Stimulated activated CD4-positive, alpha-beta T cell treated with anti-CD3 and anti-CD28 coated beads, Interleukin-4, amount 100 ng/mL, for 48 hours (primary cell): ENCODE measurements at regions not wholly inside any gene's neighbourhood (a gene's known extent, or its start where the extent isn't known, plus 50 kb on each side); places are given as distances from the start of the nearest gene placed in this dataset.
A peak's percentile ranks its signal among the peaks of the same experiment; 100 is the strongest.
"Not testable (repeated sequence)": the region's sequence is repeated elsewhere in the genome, so short reads cannot be mapped to it uniquely, and the experiment has no call there.

Experiments
- DNase-seq, 2 donors: peaks; one replicate each; pipeline ENCODE4 v3.0.0-alpha.2; 2020; ENCODE audit warnings: low read depth in 2 of 2

DNA sequence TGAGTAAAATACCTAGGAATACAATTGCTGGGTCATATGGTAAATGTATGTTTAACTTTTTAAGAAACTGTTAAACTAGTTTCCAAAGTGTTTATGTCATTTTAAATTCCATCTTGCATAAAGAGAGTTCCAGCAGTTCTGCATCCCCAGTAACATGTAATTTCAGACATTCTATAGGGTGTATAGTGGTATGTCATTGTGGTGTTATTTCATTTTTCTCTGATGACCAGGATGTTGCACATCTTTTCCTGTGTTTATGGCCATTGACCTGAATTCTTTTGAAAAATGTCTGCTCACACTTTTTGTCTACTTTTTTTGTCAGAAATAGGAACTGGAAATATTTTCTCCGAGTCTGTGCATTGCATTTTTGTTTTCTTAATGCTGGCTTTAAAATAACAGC, 128.9 kb downstream of the TMEM200A start:
- DNase-seq, result no peak

DNA sequence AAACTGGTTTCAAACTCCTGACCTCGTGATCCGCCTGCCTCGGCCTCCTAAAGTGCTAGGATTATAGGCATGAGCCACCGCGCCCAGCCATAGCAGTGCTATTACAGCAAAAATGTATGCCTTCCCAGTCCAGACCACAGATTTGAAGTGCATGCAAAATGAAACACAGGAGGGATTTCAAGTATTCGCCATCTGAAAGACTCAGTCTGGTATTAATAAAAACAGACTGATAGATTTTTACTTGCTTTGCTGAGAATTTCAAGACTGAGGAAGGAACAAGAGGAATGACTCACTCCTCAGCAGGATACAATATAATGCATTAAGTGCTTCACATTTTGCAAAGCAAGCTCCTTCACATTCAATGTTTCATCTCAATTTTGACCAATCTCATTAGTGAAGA, 134.9 kb downstream of the TMEM200A start:
- no peak for DNase-seq

DNA sequence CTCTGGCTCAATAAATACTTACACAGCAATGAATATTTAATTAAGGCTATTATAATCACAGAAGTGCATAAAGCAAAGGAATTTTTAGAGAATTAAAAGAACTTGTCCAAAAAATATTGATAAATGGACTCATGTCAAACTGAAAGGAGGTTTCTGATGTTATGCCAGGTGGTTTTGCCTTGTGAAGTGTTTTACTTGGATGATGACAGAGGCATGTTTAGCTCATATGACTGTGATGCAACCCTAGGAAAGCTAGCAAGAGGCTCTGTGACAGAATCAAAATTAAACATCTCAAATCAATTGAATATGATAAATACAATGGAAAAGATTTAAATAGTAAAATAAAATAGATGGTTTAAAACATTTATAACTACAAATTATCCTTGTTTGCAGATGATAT, 137.3 kb downstream of the TMEM200A start:
- no peak for DNase-seq

DNA sequence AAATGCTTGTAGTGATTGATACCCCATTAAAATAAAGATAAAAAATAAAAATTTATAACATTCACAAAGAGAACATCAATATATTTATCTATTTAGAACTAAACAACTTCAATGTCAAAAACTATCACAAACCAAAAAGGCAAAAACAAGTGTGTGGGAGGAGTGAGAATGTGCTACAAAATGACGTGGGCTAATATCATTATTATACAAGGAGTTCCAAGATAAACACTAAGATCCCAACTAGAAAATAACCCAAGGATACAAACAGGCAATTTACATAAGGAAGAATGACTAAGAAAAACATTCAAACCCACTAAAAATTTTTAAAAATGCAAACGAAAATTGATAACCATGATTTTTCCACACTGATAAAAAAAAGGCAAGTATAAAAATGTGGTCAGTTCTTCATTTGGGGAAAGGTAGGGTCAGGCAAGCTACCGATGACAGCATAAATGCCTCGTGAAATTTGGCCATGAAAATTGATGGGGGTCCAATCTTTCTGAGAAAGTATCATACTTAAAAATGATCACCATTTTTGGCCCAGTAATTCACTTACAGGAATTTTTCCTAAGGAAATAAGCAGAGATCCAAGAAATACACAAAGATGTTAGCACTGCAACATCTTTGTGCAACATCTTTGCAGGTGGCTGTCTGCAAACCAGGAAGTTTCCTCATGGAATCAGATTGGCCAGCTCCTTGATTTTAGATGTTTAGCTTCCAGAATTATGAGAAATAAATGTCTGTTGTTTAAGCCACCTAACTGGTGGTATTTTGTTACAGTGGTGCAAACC, 140.2 kb downstream of the TMEM200A start:
- DNase-seq, result no peak

DNA sequence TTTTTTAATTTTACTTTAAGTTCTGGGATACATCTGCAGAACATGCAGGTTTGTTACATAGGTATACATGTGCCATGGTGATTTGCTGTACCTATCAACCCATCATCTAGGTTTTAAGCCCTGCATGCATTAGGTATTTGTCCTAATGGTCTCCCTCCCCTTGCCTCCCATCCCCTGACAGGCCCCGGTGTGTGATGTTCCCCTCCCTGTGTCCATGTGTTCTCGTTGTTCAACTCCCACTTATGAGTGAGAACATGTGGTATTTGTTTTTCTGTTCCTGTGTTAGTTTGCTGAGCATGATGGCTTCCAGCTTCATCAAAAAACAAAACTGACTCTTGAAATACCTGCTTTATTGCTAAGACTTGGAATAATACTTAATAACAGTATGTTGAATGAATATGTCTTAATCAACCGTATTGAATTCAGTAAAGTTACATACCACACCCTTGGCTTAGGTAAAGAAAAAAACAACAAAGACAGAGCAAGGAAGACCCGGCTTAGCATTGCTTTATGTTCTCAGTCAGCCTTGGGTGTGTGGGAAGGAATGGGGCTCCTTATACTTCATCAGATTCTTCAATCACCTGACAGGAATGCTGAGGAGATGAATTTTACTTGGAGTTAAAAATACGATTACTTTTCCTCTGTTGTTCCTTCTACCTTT, 141.3 kb downstream of the TMEM200A start:
- DNase-seq, result not testable (repeated sequence)

DNA sequence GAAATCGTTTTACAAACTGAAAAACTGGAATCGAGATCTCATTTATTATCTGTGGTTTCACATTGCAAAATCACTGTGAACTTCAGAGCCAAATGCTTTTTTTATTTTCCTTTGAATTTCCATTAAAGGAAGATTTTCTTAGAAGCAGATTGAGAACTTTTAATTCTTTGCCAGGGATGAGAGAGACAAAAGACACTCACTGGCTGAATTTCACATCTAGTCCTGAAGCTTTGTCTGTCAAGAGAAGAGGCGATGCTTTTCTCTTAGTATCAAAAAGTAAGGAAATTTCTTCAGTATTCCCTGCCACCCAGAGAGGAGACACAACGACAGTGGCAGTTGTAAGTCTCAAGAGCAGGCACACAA, 141.8 kb downstream of the TMEM200A start:
- DNase-seq, result no peak

DNA sequence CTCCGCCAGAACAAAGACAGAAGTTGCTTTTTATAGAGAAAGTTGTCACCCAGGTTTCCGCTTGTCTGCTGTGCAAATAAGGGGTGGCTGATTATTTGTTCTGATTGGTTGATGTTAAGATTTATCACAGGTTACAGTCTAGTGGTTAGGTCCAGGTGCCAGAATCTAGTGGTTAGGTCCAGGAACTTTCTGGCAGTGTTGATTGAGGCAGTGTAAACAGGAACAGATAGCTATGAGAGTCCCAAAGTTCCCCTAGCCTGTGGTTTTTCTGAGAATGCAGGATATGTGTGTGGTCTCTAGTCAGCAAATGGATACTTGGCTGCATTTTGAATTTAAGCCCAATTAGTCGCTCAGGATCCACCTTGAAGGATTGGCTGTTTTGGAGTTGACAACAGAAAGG, 148.0 kb downstream of the TMEM200A start:
- peak in 1 of 2 donors; percentile 26 for DNase-seq

DNA sequence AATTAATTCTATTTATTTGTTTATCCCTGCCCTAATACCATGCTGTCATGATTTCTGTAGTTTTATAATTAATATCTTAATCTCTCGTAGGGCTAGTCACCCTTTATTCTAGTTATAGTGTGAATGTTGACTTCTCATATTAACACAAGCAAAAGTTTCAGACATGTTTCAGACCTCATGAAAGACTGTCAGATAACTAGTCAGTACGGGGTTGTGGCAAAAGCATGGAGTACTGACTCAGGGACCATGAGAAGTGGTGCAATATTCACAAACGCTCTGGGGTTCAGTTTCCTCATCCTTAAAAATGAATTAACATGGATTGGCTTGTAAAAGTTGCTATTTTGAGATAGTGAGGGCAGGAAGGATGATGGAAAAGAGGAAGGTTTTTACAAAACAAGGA, 148.9 kb downstream of the TMEM200A start:
- DNase-seq, result no peak

DNA sequence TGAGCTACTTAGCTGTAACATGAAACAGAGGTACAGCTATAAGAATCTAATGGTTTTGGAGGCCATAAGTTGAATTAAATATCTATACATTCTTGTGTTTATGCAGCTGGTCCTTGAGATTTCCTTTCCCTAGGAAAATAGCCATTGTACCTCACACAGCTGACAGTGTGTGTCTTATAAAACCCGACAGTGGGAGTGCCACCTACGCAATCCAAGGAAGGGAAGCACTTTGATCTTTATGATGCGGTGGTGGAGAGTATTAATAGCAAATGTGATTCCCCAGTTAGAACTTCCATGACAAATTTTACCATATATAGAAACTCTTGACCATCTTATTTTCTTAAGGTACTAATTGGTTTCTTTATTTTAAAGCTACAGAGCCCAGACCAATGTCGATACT, 149.5 kb downstream of the TMEM200A start:
- no peak for DNase-seq

DNA sequence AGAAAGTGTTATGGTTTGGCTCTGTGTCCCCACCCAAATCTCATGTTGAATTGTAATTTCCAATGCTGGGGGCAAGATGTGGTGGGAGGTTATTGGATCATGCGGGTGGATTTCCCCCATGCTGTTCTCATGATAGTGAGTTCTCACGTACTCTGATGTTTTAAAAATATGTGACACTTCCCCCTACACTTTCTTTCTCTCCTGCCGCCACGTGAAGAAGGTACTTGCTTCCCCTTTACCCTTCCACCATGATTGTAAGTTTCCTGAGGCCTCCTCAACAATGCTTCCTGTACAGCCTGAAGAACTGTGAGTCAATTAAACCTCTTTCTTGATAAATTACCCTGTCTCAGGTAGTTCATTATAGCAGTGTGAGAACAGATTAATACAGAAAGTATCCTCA, 150.8 kb downstream of the TMEM200A start:
- DNase-seq, result no peak

DNA sequence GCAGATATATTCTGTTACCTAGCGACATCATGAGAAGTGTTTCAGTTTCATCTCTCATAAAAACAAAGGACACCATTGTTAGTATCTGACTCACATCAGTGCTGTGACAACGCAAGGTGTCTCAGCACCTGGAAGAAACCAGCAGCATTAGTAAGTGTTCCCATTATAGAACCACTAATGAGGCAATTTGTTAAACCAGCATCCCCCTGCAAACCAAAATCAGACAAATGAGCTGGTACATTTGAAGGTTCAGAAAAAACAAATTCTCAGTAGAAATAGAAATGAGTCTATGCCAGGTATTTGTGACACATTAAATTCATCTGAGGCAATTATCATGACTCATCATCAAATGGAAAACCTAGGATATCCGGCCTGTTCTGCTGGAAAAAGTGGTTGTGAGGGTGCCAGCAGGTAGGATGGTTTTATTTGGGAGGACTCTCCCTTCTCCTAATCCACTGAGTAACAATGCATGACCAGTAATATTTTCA, 151.7 kb downstream of the TMEM200A start:
- DNase-seq, result no peak

DNA sequence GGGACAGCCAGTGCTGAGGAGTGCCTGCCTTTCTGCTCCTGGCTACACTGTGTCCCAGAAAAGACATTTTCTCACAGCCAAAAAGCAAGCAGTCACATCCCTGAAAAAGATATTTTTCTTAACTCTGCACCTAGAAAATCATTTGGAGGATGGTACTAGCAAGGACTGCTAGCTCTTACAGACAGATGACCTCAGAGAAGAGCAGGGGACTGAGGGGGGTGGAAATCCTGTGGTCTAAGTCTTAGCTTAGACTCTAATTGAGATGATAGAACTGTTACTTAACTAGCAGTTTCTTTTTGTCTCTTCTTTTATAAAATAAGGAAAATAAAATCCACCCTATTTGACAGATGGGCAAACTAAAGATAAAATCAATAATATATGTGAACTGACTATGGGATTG, 152.8 kb downstream of the TMEM200A start:
- DNase-seq, result no peak

DNA sequence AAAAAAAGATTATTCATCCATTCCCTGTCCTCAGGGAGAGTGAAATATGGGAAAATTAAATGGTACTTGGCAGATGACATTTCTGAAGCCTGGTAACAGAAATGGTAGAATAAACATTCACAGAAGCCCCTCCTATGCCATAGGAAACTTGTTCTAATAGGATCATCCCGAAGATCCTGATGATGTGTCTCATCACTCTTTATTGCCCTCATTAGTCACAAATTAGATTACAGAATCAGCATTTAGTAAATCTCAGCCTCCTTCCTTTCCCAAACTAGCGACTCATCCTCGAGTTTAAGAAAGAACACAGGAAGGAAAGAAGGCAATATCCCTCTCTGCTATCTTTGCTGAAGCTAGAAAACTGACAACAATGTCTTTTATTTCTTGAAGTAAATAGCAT, 154.4 kb downstream of the TMEM200A start:
- DNase-seq, result no peak

DNA sequence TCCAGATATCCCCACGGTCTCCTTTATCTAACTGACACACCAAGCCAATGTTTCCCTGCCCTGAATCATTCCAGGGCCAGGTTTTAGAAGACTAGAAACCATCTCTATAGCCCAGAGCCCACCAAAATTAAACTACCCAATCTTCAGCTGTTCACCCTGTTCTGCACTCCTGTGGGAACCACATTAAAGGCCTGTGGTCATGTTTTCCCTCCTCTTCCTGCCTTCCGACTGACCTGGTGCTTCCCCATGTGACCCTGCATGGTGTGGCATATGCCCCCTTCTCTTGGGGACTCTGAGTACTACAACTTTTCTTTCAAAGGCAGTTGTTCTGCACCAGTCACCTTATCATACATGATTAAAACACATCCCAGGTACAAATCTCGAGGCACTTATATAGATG, 155.0 kb downstream of the TMEM200A start:
- no peak for DNase-seq

DNA sequence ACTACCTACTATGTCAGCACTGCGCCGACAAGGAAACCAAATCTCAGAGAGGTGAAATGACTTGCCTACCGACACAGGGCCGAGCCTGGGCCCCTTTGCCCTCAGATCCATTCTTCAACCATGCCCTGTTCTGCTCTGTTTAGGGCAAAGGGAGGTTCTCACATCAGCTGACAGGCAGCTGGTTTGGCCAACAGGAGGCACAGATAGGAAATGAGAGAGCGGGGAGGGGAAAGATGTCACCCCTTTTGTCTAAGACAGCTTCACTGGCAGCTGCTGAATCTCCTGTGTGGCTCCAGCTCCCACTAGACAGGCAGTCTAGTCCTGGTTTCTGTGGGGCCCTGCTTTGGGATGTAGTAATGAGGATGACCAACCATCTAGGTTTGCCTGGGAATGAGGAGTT, 158.7 kb downstream of the TMEM200A start:
- DNase-seq, result no peak

DNA sequence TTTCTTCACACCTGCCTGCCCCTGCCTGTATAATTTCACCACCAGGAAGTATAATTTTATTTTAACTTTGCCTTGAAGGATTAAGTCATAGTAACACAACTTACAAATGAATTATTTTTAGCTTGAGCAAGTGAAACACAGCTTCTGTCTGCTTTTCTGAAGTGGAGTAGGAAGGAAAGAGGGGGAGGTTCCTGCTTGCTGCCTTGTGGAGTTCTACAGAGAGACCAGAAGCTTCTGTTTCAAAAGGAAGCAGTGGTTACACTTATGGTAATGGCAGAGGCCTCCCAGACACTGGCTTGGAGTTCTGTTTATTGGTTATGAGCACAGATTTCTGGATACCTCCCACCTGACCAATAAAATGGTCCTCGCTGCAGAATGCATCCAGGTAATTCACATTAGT, 159.6 kb downstream of the TMEM200A start:
- DNase-seq, result no peak

DNA sequence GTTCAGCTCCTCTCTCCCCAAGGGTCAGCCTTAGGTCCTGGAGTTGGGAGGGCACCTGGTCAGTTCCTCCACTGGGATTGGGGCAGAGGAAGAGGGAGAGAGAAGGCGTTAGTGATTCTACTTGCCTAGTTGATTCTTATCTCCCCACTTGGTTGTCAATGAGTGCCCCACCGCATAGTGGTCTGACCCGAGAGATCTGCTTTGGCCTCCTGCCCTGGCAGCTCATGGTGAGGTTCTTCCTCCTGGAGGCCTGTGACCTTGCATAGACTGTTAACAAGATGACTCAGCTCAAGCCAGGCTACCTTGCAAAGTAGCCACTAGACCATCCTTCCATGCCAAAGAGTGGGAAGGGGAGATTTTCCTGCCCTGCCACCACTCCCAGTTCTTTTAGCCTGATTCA, 160.6 kb downstream of the TMEM200A start:
- DNase-seq, result no peak

DNA sequence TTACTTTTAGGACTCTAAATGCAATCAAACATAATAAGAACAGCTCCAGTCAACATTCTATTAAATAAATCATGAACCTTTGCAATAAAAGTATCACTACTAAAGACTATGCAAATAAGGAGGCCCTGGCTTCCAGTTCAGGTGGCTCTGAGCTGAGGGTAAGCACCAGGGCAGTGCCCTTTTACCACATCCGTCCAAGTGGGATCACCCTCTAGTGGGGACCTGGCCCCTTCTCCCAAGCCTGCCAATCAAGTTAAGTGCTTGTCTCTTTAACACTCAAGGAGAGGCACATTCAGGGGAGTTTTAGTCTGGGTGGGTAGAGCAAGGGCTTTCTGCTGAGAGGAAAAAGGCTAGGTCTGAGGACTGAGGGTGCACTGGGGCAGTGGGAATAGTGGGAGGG, 161.4 kb downstream of the TMEM200A start:
- DNase-seq, result no peak

DNA sequence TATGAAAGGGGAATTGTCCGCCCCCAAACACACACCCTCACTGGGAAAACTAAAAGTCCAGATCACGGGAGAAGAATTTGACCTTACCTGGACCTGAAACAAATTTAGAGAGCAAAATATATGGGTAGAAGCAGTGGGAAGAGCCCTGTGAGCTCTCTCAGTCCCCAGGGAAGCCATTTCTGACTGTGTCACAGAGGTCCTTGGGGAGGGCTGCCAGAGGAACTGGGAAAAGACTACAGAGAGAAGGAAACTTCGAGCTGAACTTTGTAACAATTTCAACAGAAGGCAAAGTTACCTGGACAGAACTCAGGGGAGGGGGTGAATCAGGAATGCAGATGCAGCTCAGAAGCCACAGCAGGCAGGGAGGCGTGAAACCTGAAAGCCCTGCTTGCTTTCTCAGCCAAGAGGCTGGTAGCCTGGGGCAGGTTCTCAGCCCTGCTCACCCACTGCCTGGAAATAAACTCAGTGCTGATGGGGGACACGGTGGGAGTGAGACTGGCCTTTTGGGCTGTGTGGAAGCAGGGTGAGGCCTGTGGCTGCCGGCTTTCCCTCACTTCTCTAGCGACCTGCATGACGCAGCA, 163.8 kb downstream of the TMEM200A start:
- DNase-seq, result no peak

DNA sequence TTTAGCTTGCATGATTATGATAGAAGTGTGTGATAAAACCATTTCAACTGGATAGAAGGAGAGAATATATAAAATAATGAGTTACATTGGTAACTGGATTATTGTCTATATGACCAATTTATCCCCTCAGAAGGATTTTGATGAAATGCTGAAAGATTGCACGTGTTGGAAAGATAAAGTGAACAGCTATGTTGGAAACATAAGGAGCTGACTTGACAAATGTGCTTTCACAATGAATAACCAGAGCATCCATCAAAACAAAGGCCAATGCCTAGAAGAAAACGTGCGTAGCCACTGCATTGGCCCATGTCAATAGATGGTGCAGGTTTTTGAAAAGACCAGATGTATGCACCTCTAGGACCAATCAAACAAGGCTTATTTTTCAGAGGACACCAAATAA, 168.8 kb downstream of the TMEM200A start:
- no peak for DNase-seq

DNA sequence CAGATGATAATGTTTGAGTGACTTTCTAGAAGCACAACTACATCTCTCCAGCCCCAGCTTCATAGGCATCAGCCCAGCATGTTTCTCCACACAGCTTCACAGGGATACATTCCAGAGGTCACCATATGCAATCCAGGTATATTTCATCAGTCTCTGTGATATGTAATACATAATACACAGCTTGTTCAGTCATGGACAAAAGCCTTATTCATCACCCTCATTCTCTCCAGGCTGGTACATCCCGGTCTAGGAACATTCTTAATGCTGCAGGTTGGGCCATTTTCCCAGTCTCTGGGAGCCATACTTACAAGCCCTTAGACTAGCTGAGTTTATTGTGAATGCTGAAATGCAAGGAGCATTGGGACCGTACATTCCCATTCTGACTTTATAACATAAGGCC, 169.4 kb downstream of the TMEM200A start:
- DNase-seq, result no peak

DNA sequence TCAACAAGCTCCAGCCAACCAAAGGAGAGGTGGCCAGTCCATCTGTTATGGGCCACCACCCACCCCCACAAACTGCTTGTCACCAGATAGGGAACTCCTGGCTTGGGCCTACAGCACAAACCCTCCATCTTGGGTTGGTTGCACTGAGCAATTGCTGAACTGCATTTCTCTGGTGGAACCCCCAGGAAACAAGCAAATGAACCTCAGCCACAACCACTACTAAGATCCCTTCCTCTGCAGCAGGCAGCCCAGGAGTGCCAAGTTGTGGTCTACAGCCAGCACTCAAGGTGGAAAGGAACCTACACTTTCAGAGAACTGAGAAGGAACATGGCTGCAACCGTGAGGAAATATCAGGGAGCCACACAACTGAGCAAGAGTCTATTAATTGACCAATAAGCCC, 171.6 kb downstream of the TMEM200A start:
- no peak for DNase-seq

DNA sequence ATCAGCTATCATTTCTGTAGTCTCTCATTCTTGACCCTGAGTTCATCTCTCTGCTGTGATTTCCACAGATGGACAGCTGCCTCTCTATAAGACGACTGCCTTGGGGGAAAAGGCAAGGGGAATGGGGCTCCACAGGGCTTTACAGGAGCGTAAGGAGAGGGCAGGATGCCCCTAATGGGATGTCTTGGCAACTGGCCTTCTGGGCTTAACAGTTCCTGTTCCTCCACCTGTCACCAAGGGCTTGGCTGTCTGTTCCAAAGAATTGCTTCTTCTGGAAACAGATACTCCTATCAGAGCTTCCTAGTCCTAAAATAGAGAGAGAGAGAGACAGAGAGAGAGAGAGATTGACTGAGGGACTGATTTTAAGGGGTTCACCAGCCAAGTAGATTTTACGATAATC, 181.9 kb downstream of the TMEM200A start:
- DNase-seq, result no peak
